Neural progenitor cell (in vitro differentiated cells): ENCODE measurements at regions not wholly inside any gene's neighbourhood (a gene's known extent, or its start where the extent isn't known, plus 50 kb on each side); places are given as distances from the start of the nearest gene placed in this dataset.

Source experiments
- DNase-seq: peaks from one replicate; pipeline ENCODE4 v3.0.0-alpha.2; 2016; ENCODE audit warnings: low spot score
- H2AFZ ChIP-seq: fragments of 200-600 bp; sonication (generic); replicated peaks from 2 replicates; pipeline ENCODE4 v1.6.1; 2016; ENCODE audit warnings: antibody characterized with exemption
- H3F3A ChIP-seq: fragments of 200-600 bp; sonication (generic); 2 replicates; pipeline ENCODE4 v1.6.1; 2016; ENCODE audit warnings: antibody characterized with exemption, low read depth
- H3K27ac ChIP-seq: fragments of 200-600 bp; sonication (generic); 2 replicates; pipeline ENCODE4 v1.5.1; 2016; ENCODE audit warnings: mild to moderate bottlenecking
- H3K27me3 ChIP-seq: fragments of 200-600 bp; sonication (generic); 2 replicates; pipeline ENCODE4 v1.6.1; 2016; ENCODE audit warnings: mild to moderate bottlenecking, moderate library complexity
- H3K36me3 ChIP-seq: fragments of 200-600 bp; sonication (generic); 2 replicates; pipeline ENCODE4 v1.5.1; 2016
- H3K4me1 ChIP-seq: fragments of 200-600 bp; sonication (generic); 2 replicates; pipeline ENCODE4 v1.6.1; 2016; ENCODE audit warnings: mixed run types
- H3K4me2 ChIP-seq: fragments of 200-600 bp; sonication (generic); 2 replicates; pipeline ENCODE4 v1.6.1; 2016
- H3K4me3 ChIP-seq: fragments of 200-600 bp; sonication (generic); 2 replicates; pipeline ENCODE4 v1.5.1; 2016
- H3K79me2 ChIP-seq: fragments of 200-600 bp; sonication (generic); 2 replicates; pipeline ENCODE4 v1.6.1; 2016; ENCODE audit warnings: low read depth
- H3K9ac ChIP-seq: fragments of 200-600 bp; sonication (generic); 2 replicates; pipeline ENCODE4 v1.6.1; 2016
- H3K9me3 ChIP-seq: fragments of 200-600 bp; sonication (generic); 2 replicates; pipeline ENCODE4 v1.5.1; 2016; ENCODE audit warnings: low read depth
- H4K20me1 ChIP-seq: fragments of 200-600 bp; sonication (generic); 2 replicates; pipeline ENCODE4 v1.6.1; 2016; ENCODE audit warnings: low read depth
- H3K27ac Mint-ChIP-seq: 3 replicates; pipeline ENCODE4 v1.8.0; 2021; ENCODE audit warnings: mixed read lengths
- H3K27me3 Mint-ChIP-seq: 2 replicates; pipeline ENCODE4 v1.8.0; 2022; ENCODE audit warnings: low read depth, mild to moderate bottlenecking, inconsistent platforms, moderate library complexity, mixed read lengths; ENCODE audit not compliant: insufficient read depth
- H3K36me3 Mint-ChIP-seq: 3 replicates; pipeline ENCODE4 v1.8.0; 2021; ENCODE audit warnings: mixed read lengths
- H3K4me1 Mint-ChIP-seq: 3 replicates; pipeline ENCODE4 v1.8.0; 2021; ENCODE audit warnings: mixed read lengths
- H3K4me3 Mint-ChIP-seq: 3 replicates; pipeline ENCODE4 v1.8.0; 2021; ENCODE audit warnings: mild to moderate bottlenecking, moderate library complexity, mixed read lengths
- H3K9me3 Mint-ChIP-seq: 3 replicates; pipeline ENCODE4 v1.8.0; 2020; ENCODE audit warnings: mixed read lengths
- CTCF ChIP-seq: fragments of 200-600 bp; sonication (generic); IDR thresholded peaks from 2 replicates; pipeline ENCODE4 v1.5.1; 2017; ENCODE audit warnings: antibody characterized with exemption, mild to moderate bottlenecking
- EZH2 ChIP-seq: fragments of 200-600 bp; sonication (generic); IDR thresholded peaks from 2 replicates; pipeline ENCODE4 v1.6.1; 2017; ENCODE audit warnings: antibody characterized with exemption, mild to moderate bottlenecking, moderate library complexity
- EZH2phosphoT487 ChIP-seq: fragments of 200-600 bp; sonication (generic); IDR thresholded peaks from 2 replicates; pipeline ENCODE4 v1.6.1; 2017; ENCODE audit warnings: antibody characterized with exemption

DNA sequence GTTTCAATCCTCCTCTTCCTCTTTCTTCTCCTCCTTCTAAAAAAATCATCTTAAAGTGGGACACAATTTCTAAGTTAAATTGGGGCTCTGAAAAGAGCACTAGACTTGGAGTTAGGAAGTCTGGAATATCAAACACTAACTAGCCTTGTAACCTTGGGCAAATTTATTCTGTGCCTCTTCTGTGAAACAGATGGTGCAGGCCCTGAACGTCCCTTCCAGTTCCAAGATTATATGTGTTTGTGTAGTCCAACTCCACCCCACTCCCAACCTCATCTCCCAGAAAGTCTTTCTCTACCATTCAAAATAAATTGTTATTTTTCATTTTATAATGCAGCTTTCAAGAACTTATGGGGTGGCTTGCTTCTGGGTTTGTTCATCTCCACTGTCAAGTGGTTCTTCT is 630.0 kb downstream of the LMO4 start:
- Histone ChIP-seq H2AFZ (no peak overlapping the region), H3K9ac (no peak overlapping the region), H3K79me2 (no peaks in the 10 kb centered on the region), H3K9me3 (no peaks in the 10 kb centered on the region), H3K27me3 (no peaks in the 10 kb centered on the region), H3K4me3 (no peak overlapping the region), H3K27ac (no peak overlapping the region), H3K4me1 (peaks cover 4% of the 10 kb centered on the region), H3F3A (no peaks in the 10 kb centered on the region), H3K4me2 (no peak overlapping the region), H3K36me3 (no peaks in the 10 kb centered on the region), H4K20me1 (no peaks in the 10 kb centered on the region)
- no peaks in the 10 kb centered on the region for H3K36me3 Mint-ChIP-seq
- H3K27me3 Mint-ChIP-seq, result peaks cover 2% of the 10 kb centered on the region
- no peak overlapping the region for H3K4me3 Mint-ChIP-seq
- H3K27ac Mint-ChIP-seq, result no peak overlapping the region
- TF ChIP-seq CTCF (no peak), EZH2phosphoT487 (no peak), EZH2 (no peak)
- no peaks in the 10 kb centered on the region for H3K9me3 Mint-ChIP-seq
- no peak for DNase-seq
- peaks cover 10% of the 10 kb centered on the region for H3K4me1 Mint-ChIP-seq

GRCh38 chr1:87959236-87959635 is 630.6 kb downstream of the LMO4 start:
- Histone ChIP-seq H4K20me1 (no peaks in the 10 kb centered on the region), H3K36me3 (no peaks in the 10 kb centered on the region), H3K4me2 (no peak overlapping the region), H3K27ac (no peak overlapping the region), H3F3A (no peaks in the 10 kb centered on the region), H3K9me3 (no peaks in the 10 kb centered on the region), H3K9ac (no peak overlapping the region), H3K79me2 (no peaks in the 10 kb centered on the region), H3K4me3 (no peak overlapping the region), H2AFZ (no peak overlapping the region), H3K4me1 (peaks cover 4% of the 10 kb centered on the region), H3K27me3 (no peaks in the 10 kb centered on the region)
- Mint-ChIP-seq H3K4me1 (peaks cover 10% of the 10 kb centered on the region), H3K27me3 (peaks cover 2% of the 10 kb centered on the region), H3K27ac (no peak overlapping the region), H3K36me3 (no peaks in the 10 kb centered on the region), H3K9me3 (no peaks in the 10 kb centered on the region), H3K4me3 (no peak overlapping the region)
- no peak for TF ChIP-seq EZH2
- no peak for TF ChIP-seq EZH2phosphoT487
- TF ChIP-seq CTCF, result no peak
- no peak for DNase-seq

DNA sequence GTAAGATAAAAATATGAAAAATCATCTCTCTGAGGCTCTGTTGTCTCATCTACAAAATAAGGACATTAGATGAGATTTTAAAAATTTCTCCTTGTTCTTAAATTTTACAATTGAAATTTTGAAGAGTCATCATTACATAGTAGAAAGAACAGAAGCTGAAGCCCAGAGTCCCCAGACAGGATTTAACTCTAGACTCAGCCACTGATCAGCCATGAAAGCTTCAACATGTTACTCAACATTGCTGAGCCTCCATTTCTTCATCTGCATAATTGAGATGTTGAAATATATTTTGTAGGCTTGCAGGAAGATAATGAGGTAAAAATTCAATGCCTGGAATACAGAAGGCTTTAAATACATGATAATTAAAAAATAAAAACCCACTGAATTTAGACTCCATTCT is 633.3 kb downstream of the LMO4 start:
- Histone ChIP-seq H3K4me1 (no peaks in the 10 kb centered on the region), H3K79me2 (no peaks in the 10 kb centered on the region), H3K27ac (no peak overlapping the region), H3K9ac (no peak overlapping the region), H3K9me3 (no peaks in the 10 kb centered on the region), H3K36me3 (no peaks in the 10 kb centered on the region), H4K20me1 (no peaks in the 10 kb centered on the region), H3K27me3 (no peaks in the 10 kb centered on the region), H3F3A (no peaks in the 10 kb centered on the region), H2AFZ (no peak overlapping the region), H3K4me2 (no peak overlapping the region), H3K4me3 (no peak overlapping the region)
- Mint-ChIP-seq H3K27ac (no peak overlapping the region), H3K4me3 (no peak overlapping the region), H3K27me3 (peaks cover 2% of the 10 kb centered on the region), H3K36me3 (no peaks in the 10 kb centered on the region), H3K9me3 (no peaks in the 10 kb centered on the region), H3K4me1 (peaks cover 5% of the 10 kb centered on the region)
- TF ChIP-seq CTCF (no peak), EZH2phosphoT487 (no peak), EZH2 (no peak)
- no peak for DNase-seq

DNA sequence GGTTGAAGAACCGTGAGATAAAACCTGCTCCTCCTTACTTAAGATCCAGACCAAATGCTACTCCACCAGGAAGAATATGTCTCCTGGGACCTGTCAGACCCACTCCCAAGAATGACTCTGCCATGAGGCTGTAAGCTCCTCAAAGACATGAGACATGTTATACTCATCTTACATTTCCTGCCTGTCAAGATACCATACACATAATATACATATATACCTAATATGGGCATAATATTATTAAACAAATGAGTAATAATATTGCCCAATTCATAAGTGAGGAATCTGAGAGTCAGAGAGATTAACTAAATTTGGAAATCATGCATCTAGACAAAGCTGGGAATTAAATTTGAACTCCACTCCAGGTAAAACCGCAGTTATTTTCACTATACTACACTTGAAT is 634.9 kb downstream of the LMO4 start:
- Mint-ChIP-seq H3K27ac (no peak overlapping the region), H3K9me3 (no peaks in the 10 kb centered on the region), H3K4me1 (peaks cover 10% of the 10 kb centered on the region), H3K36me3 (no peaks in the 10 kb centered on the region), H3K27me3 (peaks cover 2% of the 10 kb centered on the region), H3K4me3 (no peak overlapping the region)
- no peaks in the 10 kb centered on the region for H4K20me1 ChIP-seq
- no peaks in the 10 kb centered on the region for H3K36me3 ChIP-seq
- no peak for TF ChIP-seq CTCF
- no peak for TF ChIP-seq EZH2phosphoT487
- TF ChIP-seq EZH2, result no peak
- no peaks in the 10 kb centered on the region for H3K9me3 ChIP-seq
- no peaks in the 10 kb centered on the region for H3K79me2 ChIP-seq
- DNase-seq, result no peak
- no peak overlapping the region for H3K4me3 ChIP-seq
- H2AFZ ChIP-seq, result no peak overlapping the region
- H3K9ac ChIP-seq, result no peak overlapping the region
- H3K4me1 ChIP-seq, result no peaks in the 10 kb centered on the region
- H3K27ac ChIP-seq, result no peak overlapping the region
- no peak overlapping the region for H3K4me2 ChIP-seq
- no peaks in the 10 kb centered on the region for H3K27me3 ChIP-seq
- no peaks in the 10 kb centered on the region for H3F3A ChIP-seq
